NCI-H69 (cell line): ENCODE measurements at regions not wholly inside any gene's neighbourhood (a gene's known extent, or its start where the extent isn't known, plus 50 kb on each side); places are given as distances from the start of the nearest gene placed in this dataset.

Experiments
- DNase-seq: peaks from one replicate; lab custom pipeline; 2025; lab: John Stamatoyannopoulos, UW

DNA sequence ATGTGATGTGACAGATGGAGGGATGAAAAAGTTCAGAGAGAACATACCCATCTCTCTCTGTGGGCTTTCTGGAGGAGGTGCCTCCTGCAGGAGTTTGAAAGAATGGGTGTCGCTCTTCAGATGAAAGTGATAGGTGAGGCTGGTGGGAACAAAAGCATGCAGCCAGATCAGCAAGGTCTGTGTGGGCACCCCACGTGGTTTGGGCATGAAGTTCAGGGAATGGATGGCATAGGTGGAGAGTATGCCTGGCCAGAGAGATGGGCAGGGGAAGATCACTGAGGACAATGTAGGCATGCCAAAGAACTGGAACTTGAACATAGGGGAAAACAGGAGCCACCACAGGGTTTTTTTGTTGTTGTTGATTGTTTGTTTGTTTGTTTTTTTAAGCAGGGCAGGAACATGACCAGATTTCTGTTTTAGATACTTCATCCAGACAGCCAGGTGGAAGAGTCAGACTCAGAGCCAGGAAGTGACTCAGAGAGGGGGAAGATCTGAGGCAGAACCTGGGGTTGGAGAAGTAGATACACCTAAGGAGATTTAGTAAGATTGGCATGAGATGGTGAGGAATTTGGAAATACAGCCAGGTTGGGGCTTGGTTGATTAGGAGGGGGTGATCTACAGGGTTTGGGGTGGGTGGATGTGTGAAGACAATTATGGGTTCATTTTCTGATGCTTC, 64.8 kb upstream of the CLSTN2 start:
- peak; percentile 29 for DNase-seq

DNA sequence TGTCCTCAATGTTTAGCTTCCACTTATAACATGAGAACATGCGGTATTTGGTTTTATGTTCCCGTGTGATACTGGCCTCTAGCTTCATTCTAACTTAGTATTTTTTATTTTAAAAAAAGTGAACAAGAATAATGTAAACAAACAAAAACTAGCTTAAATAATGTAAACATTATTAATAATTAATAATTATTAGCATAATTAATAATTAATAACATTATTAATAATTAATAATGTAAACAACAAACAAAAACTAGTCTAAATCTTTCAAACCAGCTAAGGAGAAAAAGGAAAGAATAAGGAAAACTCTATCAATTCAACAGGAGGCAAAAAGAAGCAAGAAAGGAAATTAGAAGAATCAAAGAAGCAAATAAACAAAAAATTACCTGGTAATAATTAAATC, 66.2 kb upstream of the CLSTN2 start:
- no peak for DNase-seq

DNA sequence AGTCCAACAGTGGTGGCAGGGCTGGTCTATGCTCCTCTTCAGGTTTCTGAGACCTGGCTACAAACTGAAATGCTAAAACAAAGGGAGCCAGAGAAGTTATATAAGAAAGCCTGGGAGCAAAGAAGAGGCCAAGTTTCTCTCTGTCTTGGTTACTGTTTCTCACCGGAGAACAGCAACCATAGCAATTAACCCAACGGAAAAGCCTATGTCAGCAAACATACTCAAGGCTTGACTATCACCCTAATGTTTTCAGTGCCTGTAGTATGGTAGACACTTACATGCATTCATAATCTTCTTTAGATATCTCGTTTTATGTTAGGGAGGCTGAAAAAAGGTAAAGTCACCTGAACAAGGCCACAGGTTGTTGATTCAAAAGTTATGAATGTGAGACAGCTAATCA, 86.3 kb upstream of the CLSTN2 start:
- no peak for DNase-seq

DNA sequence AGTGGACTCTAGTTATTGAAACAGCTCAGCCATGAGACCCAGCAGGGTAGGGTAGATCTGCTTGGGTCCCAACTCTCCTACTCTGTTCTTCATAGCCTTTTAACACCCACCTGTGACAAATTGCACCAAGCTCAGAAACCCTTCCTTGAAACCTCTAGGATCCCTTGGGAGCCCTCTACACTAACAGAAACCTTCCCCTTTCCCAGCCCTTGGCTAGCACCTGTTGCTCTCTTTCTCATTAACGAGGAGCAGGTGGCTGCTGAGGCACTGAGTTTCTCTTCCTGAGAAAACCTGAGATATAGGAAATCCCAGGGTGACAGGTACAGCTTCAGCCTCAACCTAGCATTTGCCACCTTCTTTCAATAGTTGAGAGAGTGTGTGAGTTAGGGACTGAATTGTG, 88.3 kb upstream of the CLSTN2 start:
- peak; percentile 78 for DNase-seq

DNA sequence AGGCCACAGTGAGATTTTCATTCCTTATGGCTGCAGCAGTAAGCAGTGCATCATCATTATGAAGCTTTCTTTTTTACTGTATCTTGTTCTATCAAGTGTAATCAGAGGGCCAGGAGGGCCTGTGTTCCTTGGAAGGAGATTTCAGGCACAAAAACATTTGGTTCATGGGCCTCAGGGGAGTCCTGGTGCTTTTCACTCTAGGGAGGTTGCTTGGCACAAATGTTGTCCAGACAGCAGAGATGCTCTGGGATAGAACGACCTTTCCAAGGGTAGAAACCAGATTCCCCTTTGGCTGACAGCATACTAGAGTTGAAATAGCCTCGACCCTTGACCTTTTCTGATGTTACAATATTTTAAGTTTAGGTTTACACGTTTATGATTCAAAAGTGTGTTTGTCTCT, 95.3 kb upstream of the CLSTN2 start:
- DNase-seq, result no peak

DNA sequence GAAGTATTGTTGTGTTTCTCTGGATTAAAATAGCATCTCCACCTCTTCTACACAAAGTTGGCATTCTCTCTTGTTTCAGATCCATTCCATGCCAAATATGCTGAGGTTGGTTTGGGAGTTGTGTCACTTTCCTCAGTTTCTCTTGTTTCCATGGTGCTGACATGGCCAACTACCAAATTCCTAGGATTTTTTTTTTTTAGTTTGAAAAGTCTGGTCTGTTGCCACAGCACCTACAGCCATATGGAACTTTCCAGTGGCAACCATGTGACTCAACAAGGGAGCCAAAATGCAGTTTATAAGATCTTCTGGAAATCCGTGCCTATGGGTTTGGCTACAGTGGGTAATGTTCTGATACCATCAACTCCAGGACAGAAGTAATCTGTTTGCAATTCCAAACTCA, 96.0 kb upstream of the CLSTN2 start:
- DNase-seq, result no peak

DNA sequence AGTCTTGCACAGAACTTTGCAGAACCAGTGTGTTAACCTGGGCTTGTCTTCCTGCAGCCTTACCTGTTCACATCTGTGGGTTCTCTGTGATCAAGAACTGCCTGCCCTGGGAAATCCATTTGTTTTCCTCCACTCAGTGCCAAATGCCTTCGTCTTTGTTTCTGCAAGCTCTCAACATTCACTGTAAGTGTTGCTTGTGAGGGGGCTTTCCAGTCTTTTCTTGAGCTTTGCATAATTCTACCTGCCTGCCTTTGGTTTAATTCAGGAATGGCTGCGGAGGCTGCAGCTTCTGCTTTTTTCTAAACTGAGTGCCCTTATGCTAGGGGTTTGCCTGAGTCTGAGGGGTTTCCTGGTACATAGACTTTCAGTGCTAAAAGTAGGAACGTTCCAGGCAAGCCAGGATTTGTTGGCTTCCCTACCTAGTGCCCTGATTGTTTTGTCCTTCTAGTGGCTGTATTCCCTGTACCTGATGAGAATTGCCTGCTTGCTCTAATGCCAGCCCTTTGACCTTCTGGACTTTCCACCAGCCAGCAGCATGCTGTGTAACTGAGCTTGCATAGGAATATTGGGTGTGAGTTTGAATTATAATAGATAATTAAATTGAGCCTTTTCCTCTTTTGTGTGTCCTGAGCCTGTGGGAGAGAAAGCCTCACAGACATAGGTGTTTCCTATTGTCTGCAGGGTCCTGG, 96.6 kb upstream of the CLSTN2 start:
- no peak for DNase-seq

DNA sequence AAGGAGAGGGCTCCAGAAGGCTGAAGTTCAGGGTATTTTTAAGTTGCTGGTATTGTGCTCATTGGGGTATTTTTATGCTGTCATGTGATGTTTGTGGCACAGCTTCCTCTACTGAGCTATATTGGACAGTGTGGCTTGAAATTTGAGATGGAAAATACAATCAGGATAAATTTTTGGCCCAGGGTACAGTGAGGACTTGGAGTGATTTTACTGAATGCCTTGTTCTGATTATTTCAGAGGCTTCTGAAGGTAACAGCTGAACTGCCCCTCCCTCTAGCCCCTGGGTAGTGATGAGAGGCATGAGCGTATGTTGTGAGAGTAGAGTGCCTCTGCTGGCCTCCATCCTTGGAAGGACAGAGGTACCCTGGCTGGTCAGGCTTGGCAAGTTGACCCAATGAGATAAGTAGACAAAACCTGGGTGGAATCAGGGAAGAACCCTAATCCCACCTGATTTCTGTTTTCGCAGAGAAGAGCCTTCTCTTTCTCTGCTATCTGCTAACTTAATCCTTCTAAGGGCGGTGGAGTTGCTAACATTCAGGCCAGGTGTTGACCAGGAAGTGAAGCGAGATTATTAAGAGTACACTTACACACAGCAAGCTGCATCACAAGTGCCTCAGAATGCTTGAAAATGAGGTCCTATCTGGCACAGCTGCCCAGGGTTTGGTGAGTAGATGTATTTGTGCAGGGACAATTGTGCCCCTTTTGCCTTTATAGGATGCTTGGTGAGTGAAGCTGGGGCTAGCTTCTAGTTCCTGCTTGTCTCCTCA, 98.1 kb upstream of the CLSTN2 start:
- no peak for DNase-seq

DNA sequence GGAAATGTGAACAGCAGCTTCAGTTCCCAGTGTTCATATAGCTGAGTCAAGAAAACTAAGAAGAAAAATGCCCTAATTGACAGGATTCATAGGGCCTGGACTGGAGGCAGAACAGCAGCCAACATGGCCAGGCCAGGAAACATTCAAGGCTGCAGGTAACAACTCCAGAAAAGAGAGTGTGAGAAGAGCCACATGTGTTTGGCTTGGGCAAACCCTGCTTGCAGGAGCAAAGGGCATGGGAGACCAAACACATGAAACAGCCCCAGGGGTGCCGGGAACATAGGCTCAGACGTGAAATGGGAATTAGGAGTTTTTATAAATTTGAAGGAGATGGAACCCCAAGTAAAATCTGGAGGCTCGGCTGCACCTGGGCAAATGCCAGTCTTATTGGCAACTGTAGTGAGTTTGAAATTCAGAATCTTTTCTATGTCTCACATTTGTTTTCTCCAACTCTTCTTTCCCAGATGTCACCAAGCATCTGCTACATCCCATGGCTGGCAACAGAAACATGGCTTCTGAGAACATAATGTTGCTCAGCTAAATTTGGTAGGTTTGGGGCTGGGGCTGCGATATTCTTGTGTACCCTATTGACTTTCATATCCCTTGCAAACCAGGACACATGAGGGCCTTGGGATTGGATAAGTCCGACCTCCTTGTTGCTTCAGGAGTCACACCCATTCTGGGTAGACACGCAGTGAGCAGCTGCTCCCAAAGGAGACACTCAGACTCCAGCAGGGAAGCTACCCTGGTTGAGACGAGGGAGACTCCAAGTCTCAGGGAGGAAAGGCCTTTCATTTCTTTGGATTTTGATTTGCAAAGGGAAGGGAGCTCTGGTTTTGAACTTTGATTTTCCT, 98.9 kb upstream of the CLSTN2 start:
- DNase-seq, result no peak

DNA sequence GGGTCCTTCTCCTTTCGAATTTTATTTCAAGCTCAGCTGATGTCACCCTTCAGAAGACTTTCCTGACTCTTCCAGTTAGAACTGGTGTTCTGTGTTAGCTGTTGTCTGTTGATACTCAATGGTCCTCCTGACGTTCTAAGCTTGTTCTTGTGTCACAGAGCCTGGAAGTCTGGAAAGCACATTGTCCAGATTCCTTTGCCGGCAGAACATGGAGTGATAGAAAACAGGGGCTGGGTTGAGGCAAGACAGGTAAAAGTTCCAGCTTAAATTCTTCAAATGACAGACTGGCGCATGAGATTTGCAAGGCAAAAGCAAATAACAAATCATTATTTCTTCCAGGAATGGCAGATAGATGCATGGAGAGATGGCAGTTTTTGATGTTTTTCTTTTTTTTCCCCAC, 102.0 kb upstream of the CLSTN2 start:
- DNase-seq, result no peak

DNA sequence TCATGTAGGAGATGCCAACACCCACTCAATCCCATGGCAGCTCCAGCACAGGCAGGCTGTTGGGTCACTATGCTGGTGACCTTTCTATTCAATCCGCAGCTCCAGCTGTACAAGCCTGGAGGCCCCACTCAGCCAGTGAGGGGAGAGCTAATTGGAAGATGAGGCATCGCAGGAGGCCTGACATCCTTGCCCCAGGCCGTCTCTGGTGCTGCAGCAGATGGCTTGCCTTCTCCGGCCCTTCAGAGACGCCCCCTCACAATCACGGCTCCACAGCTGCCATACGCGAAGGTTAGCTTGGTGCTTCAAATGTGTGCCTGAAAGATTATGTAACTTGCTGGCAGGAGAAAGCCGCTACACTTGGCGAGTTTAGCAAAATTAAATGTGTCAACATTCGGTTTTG, 104.2 kb upstream of the CLSTN2 start:
- DNase-seq, result peak; percentile 96

DNA sequence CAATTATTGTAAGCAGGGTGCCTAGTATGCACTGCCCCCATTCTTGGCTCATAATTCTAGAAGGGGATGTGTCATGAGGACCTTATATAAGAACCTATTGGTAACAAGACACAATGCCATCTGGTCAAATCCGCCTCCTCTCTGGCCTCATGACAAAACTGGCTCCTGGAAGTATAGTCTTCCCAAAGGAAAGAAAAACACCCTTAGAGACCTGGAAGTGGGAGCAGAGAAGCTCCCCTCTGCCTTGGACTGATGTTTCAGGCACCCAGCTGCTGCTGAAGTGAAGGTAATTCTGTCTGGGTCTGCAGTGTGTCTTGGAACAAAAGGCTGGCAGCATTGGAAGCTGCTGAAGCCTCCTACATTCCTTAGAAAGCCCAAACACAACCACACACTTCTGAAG, 107.2 kb upstream of the CLSTN2 start:
- DNase-seq, result peak; percentile 36

DNA sequence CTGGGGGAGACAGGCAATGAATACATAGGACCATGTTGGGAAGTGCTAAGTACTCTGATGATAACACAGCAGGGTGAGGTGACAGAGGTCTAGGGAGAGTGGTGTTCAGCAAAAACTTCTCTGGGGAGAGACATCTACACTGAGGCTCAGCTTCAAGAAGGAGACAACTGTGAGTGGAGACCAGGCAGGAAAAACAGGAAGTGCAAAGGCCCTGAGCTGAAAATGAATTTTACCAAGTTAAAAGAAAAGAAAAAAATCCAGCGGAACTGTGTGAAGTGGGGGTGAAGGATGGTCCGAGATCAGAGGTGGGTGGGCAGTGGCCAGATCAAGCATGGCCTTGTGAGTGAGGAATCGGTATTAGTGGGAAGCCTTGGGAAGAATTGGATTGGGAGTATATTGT, 110.1 kb upstream of the CLSTN2 start:
- DNase-seq, result no peak

DNA sequence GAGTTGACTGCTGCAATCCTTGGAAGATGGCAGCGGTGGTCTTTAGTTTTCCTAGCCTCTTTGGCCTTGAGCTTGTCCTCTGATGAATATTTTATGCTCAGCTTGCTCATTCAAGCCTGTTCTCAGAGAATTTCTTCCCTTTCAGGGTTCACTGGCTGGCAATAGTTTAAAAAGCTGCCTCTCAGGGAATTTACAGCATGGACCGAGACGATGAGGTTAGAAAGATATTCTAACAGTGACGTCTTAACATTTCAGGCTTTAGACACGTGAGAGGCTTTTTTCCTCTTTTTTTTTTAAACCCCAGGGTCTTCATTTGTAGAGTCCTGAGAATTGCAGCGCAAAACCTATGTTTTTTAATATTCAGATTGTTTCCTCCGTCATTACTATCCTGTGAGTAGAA, 120.3 kb upstream of the CLSTN2 start:
- no peak for DNase-seq

DNA sequence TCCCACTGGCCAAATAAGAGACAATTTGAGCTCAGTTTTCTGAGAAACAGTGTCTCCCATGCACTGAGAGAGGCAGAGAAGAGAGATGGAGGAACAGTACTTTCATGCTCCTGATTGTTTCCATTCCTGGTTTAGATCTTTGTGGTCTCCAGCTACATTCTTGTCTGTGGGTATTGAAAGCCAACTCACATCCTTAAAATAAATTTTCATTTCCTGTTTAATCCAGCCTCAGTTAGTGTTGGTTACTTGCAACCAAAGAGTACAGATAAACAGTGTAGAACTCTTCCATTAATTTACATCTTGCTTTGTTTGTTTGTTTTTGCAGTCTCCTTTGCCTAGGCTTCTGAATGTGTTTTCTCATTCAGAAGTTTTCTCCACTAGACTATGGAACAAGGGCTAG, 123.7 kb upstream of the CLSTN2 start:
- no peak for DNase-seq

DNA sequence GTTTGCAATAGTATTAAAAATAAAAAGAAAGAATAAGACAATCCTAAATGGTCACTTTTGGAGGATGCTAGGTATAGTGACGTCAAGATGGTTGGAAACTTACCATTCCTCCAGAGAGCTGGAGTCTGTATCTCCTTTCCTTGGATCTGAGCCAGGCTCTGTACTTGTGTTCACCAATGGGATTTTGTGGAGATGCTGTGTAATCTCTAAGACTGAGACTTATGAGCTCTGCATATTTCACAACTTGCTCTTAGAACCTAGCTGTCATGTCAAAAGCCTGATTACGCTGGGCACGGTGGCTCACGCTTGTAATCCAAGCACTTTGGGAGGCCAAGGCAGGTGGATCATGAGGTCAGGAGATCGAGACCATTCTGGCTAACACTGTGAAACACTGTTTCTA, 126.8 kb upstream of the CLSTN2 start:
- DNase-seq, result no peak

DNA sequence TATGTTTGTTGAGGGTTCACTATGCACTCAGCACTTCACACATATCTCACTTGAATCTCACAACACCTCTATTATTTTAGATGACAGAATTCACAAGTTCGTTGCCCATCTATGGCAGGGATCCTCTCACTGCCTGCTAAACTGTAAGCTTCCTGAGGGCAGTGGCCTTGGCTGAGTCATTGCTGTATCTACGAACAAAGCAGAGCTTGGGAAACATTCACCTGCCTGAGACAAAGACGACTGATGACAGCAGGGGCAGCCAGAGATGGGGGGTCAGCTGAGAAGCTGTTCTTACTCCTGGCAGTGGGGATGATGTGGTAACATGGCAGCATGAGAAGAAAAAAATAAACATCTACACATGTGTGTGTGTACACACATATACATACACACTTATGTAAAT, 125.5 kb upstream of the NMNAT3 start:
- no peak for DNase-seq

DNA sequence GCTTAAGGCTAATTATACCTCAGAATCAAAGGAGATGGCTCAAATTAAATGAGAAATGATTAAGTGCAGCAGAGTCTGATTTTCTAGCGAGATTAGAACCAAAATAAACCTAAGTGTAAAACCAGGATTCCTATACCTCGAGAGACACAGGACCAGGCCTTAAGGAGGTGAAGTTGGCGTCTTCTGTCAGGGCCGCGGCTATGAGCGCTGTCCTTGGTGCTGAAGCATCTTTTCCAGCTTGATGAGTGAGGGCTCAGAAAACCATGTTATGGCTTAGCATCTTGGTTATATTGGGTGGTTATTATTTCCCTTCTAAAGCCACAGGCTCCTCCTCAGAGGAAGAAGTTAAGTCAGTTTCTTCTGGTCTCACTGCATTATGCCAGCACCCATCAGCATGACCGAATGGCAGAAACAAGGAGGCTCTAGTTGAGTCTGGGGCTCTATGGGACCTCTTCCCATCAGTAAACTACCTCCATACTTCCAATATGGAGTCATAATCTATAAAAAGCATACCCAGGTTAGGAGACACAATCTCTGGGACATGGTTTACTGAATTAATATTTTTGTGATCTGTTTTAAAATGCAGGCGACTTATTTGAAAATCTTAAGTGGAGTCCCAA, 120.1 kb upstream of the NMNAT3 start:
- no peak for DNase-seq

DNA sequence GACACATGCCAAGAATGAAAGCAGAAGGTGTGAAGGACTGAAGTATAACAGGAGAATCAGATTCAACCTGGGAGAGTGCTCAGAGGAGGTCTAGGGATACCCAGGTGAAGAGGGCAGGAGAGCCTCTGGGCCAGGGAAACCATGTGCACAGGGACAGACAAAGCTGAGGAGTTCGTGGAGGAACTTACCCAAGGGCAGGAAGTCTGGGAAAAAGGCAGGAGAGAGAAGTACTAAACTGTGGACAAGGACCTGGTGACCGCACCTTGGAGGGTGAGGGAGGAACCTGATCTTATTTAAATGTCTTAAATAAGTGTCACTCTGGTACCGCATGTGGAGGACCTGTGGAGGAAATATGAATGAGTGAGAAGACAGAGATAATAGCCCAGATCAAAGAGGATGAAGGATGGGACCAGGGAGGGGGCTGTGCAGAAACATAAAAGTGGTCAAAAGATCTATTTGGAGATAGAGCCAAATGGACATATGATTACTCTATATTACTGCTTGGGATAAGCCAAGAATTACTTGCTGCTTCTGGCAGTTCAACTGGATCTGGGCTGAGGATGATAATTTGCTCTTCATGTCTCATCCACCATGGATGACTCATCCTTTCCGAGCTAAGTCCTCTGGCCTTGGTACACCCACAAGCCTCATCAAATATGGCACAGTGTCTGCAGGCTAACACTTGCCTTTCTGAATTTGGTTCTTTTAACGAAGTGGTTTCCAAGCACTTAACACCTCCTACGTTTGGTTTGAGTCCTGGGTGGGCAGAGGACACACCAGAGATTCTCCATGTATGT, 116.9 kb upstream of the NMNAT3 start:
- no peak for DNase-seq

DNA sequence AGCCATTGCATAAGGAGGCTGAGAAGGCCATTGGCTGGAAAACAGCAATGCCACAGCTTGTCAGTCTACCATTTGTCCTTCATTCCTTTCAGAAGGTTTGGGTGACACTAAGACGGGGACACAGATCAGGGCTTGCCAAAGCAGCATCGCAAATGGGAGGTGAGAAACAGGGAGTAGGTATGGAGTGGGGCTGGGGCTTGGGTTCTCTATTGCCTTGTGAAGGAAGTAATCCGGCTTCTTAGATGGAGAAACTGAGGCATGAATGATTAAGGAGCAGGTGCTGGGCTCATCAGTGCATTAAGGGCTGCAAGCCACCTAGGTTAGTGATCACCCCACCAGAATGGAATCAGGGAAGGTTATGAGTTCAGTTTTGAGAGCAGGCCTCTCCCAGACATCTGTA, 115.6 kb upstream of the NMNAT3 start:
- DNase-seq, result no peak

DNA sequence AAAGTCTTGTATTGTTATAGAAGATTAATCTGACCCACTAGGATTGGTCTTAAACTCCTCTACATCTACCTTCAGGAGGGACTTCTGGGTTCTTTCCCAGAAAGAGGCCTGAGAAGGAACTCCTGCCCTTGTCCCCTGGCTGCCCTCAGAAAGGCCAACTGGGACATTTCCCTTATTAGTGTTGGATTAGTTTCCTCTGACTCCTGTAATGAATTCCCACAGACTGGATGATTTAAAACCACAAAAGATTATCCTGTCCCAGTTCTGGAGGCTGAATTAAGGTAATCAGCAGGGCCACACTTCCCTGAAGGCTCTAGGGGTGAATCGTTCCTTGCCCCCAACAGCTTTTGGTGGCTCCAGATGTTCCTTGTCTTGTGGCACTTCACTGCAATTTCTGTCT, 102.8 kb upstream of the NMNAT3 start:
- DNase-seq, result no peak
